ENCODE measurements at regions not wholly inside any gene's neighbourhood (a gene's known extent, or its start where the extent isn't known, plus 50 kb on each side); places are given as distances from the start of the nearest gene placed in this dataset.

- Histone ChIP-seq H3K23ac (ENCODE audit: insufficient read length) (no peak overlapping the region), H3K9ac (replicated peaks in 1 of 4; ENCODE audit: extremely low read depth in 1 of 4, low read depth in 3 of 4, low read length in 3 of 4) (no peak overlapping the region), H3K56ac (replicated peaks; ENCODE audit: insufficient read length, low read depth, low read length) (no peak overlapping the region), H3K4me3 (ENCODE audit: extremely low read depth in 1 of 4, insufficient read depth in 2 of 4, low read depth in 3 of 4, low read length in 4 of 4) (no peak overlapping the region), H3K18ac (ENCODE audit: extremely low read depth, low read length) (no peak overlapping the region), H3K79me2 (ENCODE audit: control insufficient read depth in 1 of 2, insufficient read depth in 2 of 2, low read length in 2 of 2) (no peaks in the 10 kb centered on the region), H3K4me1 (replicated peaks in 1 of 4; ENCODE audit: control insufficient read depth in 3 of 4, insufficient read depth in 4 of 4, low read length in 3 of 4) (no peaks in the 10 kb centered on the region), H2BK12ac (ENCODE audit: low read depth, low read length) (no peak overlapping the region), H4K5ac (ENCODE audit: insufficient read length, low read depth, low read length) (no peak overlapping the region), H2BK20ac (ENCODE audit: low read length) (no peak overlapping the region), H3K9me3 (ENCODE audit: insufficient read depth in 2 of 2, low read depth in 1 of 2, low read length in 1 of 2) (no peaks in the 10 kb centered on the region), H4K20me1 (replicated peaks in 1 of 2; ENCODE audit: control insufficient read depth in 1 of 2, insufficient read depth in 2 of 2, low read length in 2 of 2) (no peaks in the 10 kb centered on the region), H2AK5ac (ENCODE audit: low read depth, low read length) (no peak overlapping the region), H3K36me3 (ENCODE audit: control insufficient read depth in 2 of 4, insufficient read depth in 4 of 4, low read length in 3 of 4) (no peaks in the 10 kb centered on the region), H3K4me2 (ENCODE audit: insufficient read depth in 1 of 2, low read depth in 2 of 2, low read length in 2 of 2) (no peak overlapping the region), H2BK5ac (ENCODE audit: low read depth, low read length) (no peak overlapping the region), H2BK15ac (ENCODE audit: low read length) (no peak overlapping the region), H2AFZ (ENCODE audit: low read length) (no peak overlapping the region), H3K27ac (ENCODE audit: low read depth, low read length) (no peak overlapping the region), H2BK120ac (replicated peaks; ENCODE audit: low read depth, low read length) (no peak overlapping the region), H3K4ac (replicated peaks; ENCODE audit: insufficient read length, low read depth, low read length) (no peak overlapping the region), H4K8ac (ENCODE audit: extremely low read depth, insufficient read depth, low read length) (no peak overlapping the region), H3K23me2 (ENCODE audit: low read depth, low read length) (no peaks in the 10 kb centered on the region), H3K14ac (ENCODE audit: insufficient read length) (no peak overlapping the region), H4K91ac (replicated peaks; ENCODE audit: insufficient read length, low read length) (no peak overlapping the region), H3K79me1 (ENCODE audit: low read depth, low read length) (no peaks in the 10 kb centered on the region), H3K27me3 (replicated peaks in 1 of 4; ENCODE audit: control insufficient read depth in 3 of 4, extremely low read depth in 1 of 4, insufficient read depth in 3 of 4, low read length in 3 of 4) (no peaks in the 10 kb centered on the region)
- 89% methylated on average over 4 of the region's 4 CpGs; no CpG with 5 or more reads in 1 of the 2 experiments for WGBS, 2 experiments (ENCODE audit: extremely low coverage in 1 of 2, insufficient coverage in 1 of 2, insufficient read length in 1 of 2, insufficient replicate concordance in 2 of 2, low coverage in 1 of 2, low lambda C conversion rate in 2 of 2, missing lambda C conversion rate in 1 of 2)
- DNase-seq (ENCODE audit: low read depth in 1 of 2, low spot score in 2 of 2), result no peak
- no peak for FAIRE-seq
- CTCF ChIA-PET (ENCODE audit: partially characterized antibody), result no interaction called here
- POLR2A ChIA-PET (ENCODE audit: partially characterized antibody), result no interaction called here
- TF ChIP-seq CTCF (IDR thresholded peaks at IDR 0.05; ENCODE audit: control extremely low read depth in 1 of 3, insufficient read depth in 1 of 3, low read depth in 1 of 3, low read length in 3 of 3) (peak; percentile 12 to 28 (median 13); a peak in 3 of 4 replicates), YY1 (IDR thresholded peaks at IDR 0.05; ENCODE audit: low read depth, low read length) (peak; percentile 59; the same call in 1 of the 2 replicates), RAD21 (IDR thresholded peaks at IDR 0.05 in 1 of 2, conservative IDR thresholded peaks at IDR 0.05 in 1 of 2; ENCODE audit: low read depth in 2 of 2, low read length in 2 of 2) (peak; percentile 48 to 59), JUN (IDR thresholded peaks at IDR 0.05; ENCODE audit: low read depth, low read length) (no peak), NRF1 (IDR thresholded peaks at IDR 0.05; ENCODE audit: low read depth, low read length) (no peak)
Observed at GRCh38 chr5:19261879-19262278, 726.1 kb downstream of the CDH18 start.

Measured in H1 (cell line).